GM12878 (cell line): ENCODE measurements at regions not wholly inside any gene's neighbourhood (a gene's known extent, or its start where the extent isn't known, plus 50 kb on each side); places are given as distances from the start of the nearest gene placed in this dataset.

ENCODE experiments used
- ATAC-seq: fragments of 200-7000 bp; cut with Tn5 transposase; 3 replicates; pipeline ENCODE4 v1.9.1; 2020; ENCODE audit warnings: mild to moderate bottlenecking, moderate library complexity
- BruUV-seq: library from RNA; stranded (reverse); fragments of 400-500 nt; replicated peaks from 2 replicates; lab custom pipeline; 2021; lab: Mats Ljungman, UMichigan
- CTCF ChIA-PET: fragments of 300-600 bp; sonication (Branson Sonifier 250); formaldehyde crosslinking; extraction: SDS; loops from one replicate; lab custom pipeline; 2021; ENCODE audit warnings: inconsistent platforms; lab: Yijun Ruan, JAX
- POLR2A ChIA-PET: fragments of 350-600 bp; formaldehyde crosslinking; extraction: SDS; loops from one replicate; lab custom pipeline; 2021; ENCODE audit warnings: inconsistent platforms; lab: Charles Lee
- RAD21 ChIA-PET: fragments of 300-600 bp; sonication (Branson Sonifier 250); formaldehyde crosslinking; loops from one replicate; lab custom pipeline; 2023; ENCODE audit warnings: antibody characterized with exemption; ENCODE audit not compliant: unreplicated experiment; lab: Charles Lee
- SMC1A ChIA-PET: fragments of 300-600 bp; sonication (Branson Sonifier 250); formaldehyde crosslinking; loops from one replicate; lab custom pipeline; 2023; ENCODE audit not compliant: unreplicated experiment, uncharacterized antibody; lab: Charles Lee
- DNase-seq: peaks from one replicate; pipeline ENCODE4 v3.0.0-alpha.2; 2011; ENCODE audit warnings: low read depth, low spot score
- FAIRE-seq: peaks from 3 replicates; lab custom pipeline; 2011; peaks lifted over from hg19 to GRCh38; lab: Jason Lieb, UNC
- H2AFZ ChIP-seq: 2 replicates; pipeline ENCODE4 v1.6.0; 2011; ENCODE audit warnings: low read depth, low read length, control low read depth; ENCODE audit not compliant: control insufficient read depth
- H3K27ac ChIP-seq: 2 replicates; pipeline ENCODE4 v1.5.1; 2011; ENCODE audit warnings: control low read depth; ENCODE audit not compliant: control insufficient read depth, insufficient read depth
- H3K27me3 ChIP-seq, 2 experiments: replicated peaks in 1 of 2; 2 replicates each; pipeline versions ENCODE4 v1.6.0 to v1.6.1; 2011; ENCODE audit warnings: low read length in 1 of 2; ENCODE audit not compliant: control insufficient read depth in 2 of 2, insufficient read depth in 2 of 2
- H3K36me3 ChIP-seq, 2 experiments: 2 replicates each; pipeline ENCODE4 v1.5.1; 2011; ENCODE audit warnings: low read length in 1 of 2; ENCODE audit not compliant: control insufficient read depth in 2 of 2, insufficient read depth in 2 of 2
- H3K4me1 ChIP-seq: 2 replicates; pipeline ENCODE4 v1.6.1; 2011; ENCODE audit warnings: mild to moderate bottlenecking, low read length, moderate library complexity, mixed read lengths; ENCODE audit not compliant: control insufficient read depth, insufficient read depth
- H3K4me2 ChIP-seq: 2 replicates; pipeline ENCODE4 v1.6.0; 2011; ENCODE audit warnings: control low read depth; ENCODE audit not compliant: control insufficient read depth, insufficient read depth
- H3K4me3 ChIP-seq: fragments of 200-600 bp; sonication (generic); 2 replicates; pipeline ENCODE4 v1.5.1; 2016
- H3K79me2 ChIP-seq: 2 replicates; pipeline ENCODE4 v1.6.0; 2011; ENCODE audit warnings: low read length; ENCODE audit not compliant: control insufficient read depth, insufficient read depth
- H3K9ac ChIP-seq: 2 replicates; pipeline ENCODE4 v1.8.0; 2011; ENCODE audit warnings: low read length, control low read depth, mixed read lengths; ENCODE audit not compliant: control insufficient read depth, insufficient read depth
- H3K9me3 ChIP-seq: replicated peaks from 3 replicates; pipeline ENCODE4 v1.5.1; 2011; ENCODE audit warnings: mild to moderate bottlenecking, low read length; ENCODE audit not compliant: control insufficient read depth, insufficient read depth
- H4K20me1 ChIP-seq: 2 replicates; pipeline ENCODE4 v1.6.0; 2011; ENCODE audit not compliant: control insufficient read depth, insufficient read depth
- ASH2L ChIP-seq: fragments of 300-600, 200-600 bp; sonication (generic); IDR thresholded peaks from 2 replicates; pipeline ENCODE4 v1.6.1; 2017; ENCODE audit warnings: low read depth, mild to moderate bottlenecking, borderline replicate concordance
- BRCA1 ChIP-seq: IDR thresholded peaks from 2 replicates; pipeline ENCODE4 v1.6.1; 2011; ENCODE audit warnings: low read depth, low read length, improper control_type of control experiment
- CBFB ChIP-seq: IDR thresholded peaks from 2 replicates; pipeline ENCODE4 v1.6.1; 2016; ENCODE audit warnings: antibody characterized with exemption, low read depth
- DPF2 ChIP-seq: fragments of 450-650 bp; IDR thresholded peaks from 2 replicates; pipeline ENCODE4 v1.6.1; 2017; ENCODE audit warnings: mild to moderate bottlenecking
- E2F4 ChIP-seq: IDR thresholded peaks from 2 replicates; pipeline ENCODE4 v1.6.1; 2012; ENCODE audit warnings: low read depth, low read length, improper control_type of control experiment
- EGR1 ChIP-seq, 2 experiments: IDR thresholded peaks; 1 replicate in 1 of 2; 2 replicates in 1 of 2; pipeline ENCODE4 v1.6.1; 2011 to 2012; ENCODE audit warnings: low read depth in 2 of 2, low read length in 2 of 2, borderline replicate concordance in 1 of 2, mild to moderate bottlenecking in 1 of 2, moderate library complexity in 1 of 2
- ESRRA ChIP-seq: IDR thresholded peaks from 2 replicates; pipeline ENCODE4 v1.6.1; 2012; ENCODE audit warnings: mild to moderate bottlenecking, low read length, improper control_type of control experiment
- FOS ChIP-seq: IDR thresholded peaks from 3 replicates; pipeline ENCODE4 v1.6.1; 2011; ENCODE audit warnings: borderline replicate concordance; ENCODE audit not compliant: insufficient read length; ENCODE audit errors: extremely low read depth
- IKZF1 ChIP-seq: fragments of 450-650 bp; conservative IDR thresholded peaks from 2 replicates; pipeline ENCODE4 v1.6.1; 2017; ENCODE audit warnings: antibody characterized with exemption, mild to moderate bottlenecking
- IKZF2 ChIP-seq, 2 experiments: fragments of 450-650 bp; IDR thresholded peaks; 2 replicates each; pipeline ENCODE4 v1.6.1; 2017; ENCODE audit warnings: mild to moderate bottlenecking in 2 of 2, moderate library complexity in 2 of 2
- LARP7 ChIP-seq: fragments of 450-650 bp; IDR thresholded peaks from 2 replicates; pipeline ENCODE4 v1.6.1; 2017; ENCODE audit warnings: mild to moderate bottlenecking
- RAD51 ChIP-seq: fragments of 450-650 bp; IDR thresholded peaks from 2 replicates; pipeline ENCODE4 v1.6.1; 2016; ENCODE audit warnings: moderate library complexity, mild to moderate bottlenecking, inconsistent platforms
- SMAD5 ChIP-seq: IDR thresholded peaks from 2 replicates; pipeline ENCODE4 v1.6.1; 2016; ENCODE audit warnings: antibody characterized with exemption, low read depth
- TAF1 ChIP-seq: IDR thresholded peaks from 2 replicates; pipeline ENCODE4 v1.6.1; 2011; ENCODE audit warnings: mild to moderate bottlenecking, low read depth, low read length, borderline replicate concordance
- TCF3 ChIP-seq: IDR thresholded peaks from 2 replicates; pipeline ENCODE4 v1.6.1; 2012; ENCODE audit warnings: low read depth, mild to moderate bottlenecking, low read length, borderline replicate concordance; ENCODE audit not compliant: insufficient read depth
- ZBED1 ChIP-seq: IDR thresholded peaks from 2 replicates; pipeline ENCODE4 v1.6.1; 2016; ENCODE audit warnings: borderline replicate concordance
- ZBTB4 ChIP-seq: fragments of 450-650 bp; formaldehyde crosslinking; IDR thresholded peaks from 2 replicates; pipeline ENCODE4 v1.4.0; 2022; ENCODE audit warnings: mild to moderate bottlenecking, moderate library complexity
- ZNF207 ChIP-seq: fragments of 450-650 bp; IDR thresholded peaks from 2 replicates; pipeline ENCODE4 v1.6.1; 2014; ENCODE audit warnings: antibody characterized with exemption, mild to moderate bottlenecking, borderline replicate concordance
- WGBS: methylation state at CpG from one replicate; pipeline ENCODE4 v1.1.6; 2016; ENCODE audit warnings: low lambda C conversion rate; ENCODE audit not compliant: insufficient replicate concordance, insufficient coverage; ENCODE audit errors: missing lambda C conversion rate; 5-methylcytosine and 5-hydroxymethylcytosine counted together
- in situ Hi-C: fragments of 300-500 bp; cut with MboI; formaldehyde crosslinking; loops from 9 replicates; pipeline ENCODE4 v1.14.3; 2018; ENCODE audit warnings: mixed read lengths
- intact Hi-C: fragments of 100-400 bp; cut with micrococcal nuclease; formaldehyde crosslinking; loops from one replicate; pipeline ENCODE4 v1.14.2; 2022; ENCODE audit not compliant: unreplicated experiment
- TF ChIP-seq, protein P1 (sequence below): IDR thresholded peaks from 2 replicates; pipeline ENCODE4 v1.6.1; 2011; ENCODE audit warnings: mild to moderate bottlenecking, low read depth, low read length, moderate library complexity; ENCODE audit not compliant: insufficient replicate concordance

DNA sequence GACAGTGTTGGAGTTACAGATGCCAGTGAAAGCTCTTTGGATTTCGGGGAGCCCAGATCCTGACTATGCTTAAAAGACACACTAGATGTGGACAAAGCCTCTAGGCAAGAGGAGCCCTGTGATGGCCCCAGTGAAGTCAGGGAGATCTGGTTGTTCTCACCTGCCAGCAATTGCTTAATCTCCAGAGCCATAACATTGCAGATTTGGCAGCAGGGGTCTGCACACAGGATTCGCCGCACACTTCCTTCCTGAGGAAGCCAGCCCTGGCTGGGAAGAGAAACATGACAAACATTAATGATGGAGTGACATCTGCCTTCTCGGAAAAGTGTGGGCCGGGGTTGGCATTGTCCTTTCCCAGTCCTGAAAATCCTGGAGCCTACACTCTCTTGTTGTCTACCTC lies 65.2 kb upstream of the PHF24 start:
- Histone ChIP-seq H3K9ac (no peak overlapping the region), H3K4me2 (no peak overlapping the region), H3K27me3 (peaks cover 0 to 10% of the 10 kb centered on the region in 2 experiments; a peak in 3 of 4 replicates), H3K27ac (no peak overlapping the region), H3K4me3 (no peak overlapping the region), H3K79me2 (no peaks in the 10 kb centered on the region), H3K9me3 (no peaks in the 10 kb centered on the region), H3K4me1 (no peaks in the 10 kb centered on the region), H2AFZ (no peak overlapping the region), H3K36me3 (no peaks in the 10 kb centered on the region), H4K20me1 (no peaks in the 10 kb centered on the region)
- ChIA-PET RAD21 (no interaction called here), CTCF (interaction anchor here (1.1 kb wide), 1 partner anchor 10 kb away, joined by 4 read pairs; no protein-coding TSS in a partner anchor), SMC1A (no interaction called here), POLR2A (no interaction called here)
- FAIRE-seq, result no peak
- no peak for ATAC-seq
- WGBS, result 0% methylated on average over 5 of the region's 5 CpGs
- DNase-seq, result no peak
- in situ Hi-C loops, result no loop called here
- TF ChIP-seq RAD51, result no peak
- TF ChIP-seq EGR1 (IDR thresholded peaks at IDR 0.05; ENCODE audit: borderline replicate concordance in 1 of 2, low read depth in 2 of 2, low read length in 2 of 2), result no peak
- TF ChIP-seq IKZF2 (IDR thresholded peaks at IDR 0.05), result no peak
- TF ChIP-seq IKZF1, result no peak
- TF ChIP-seq LARP7, result no peak
- TF ChIP-seq TAF1, result no peak
- TF ChIP-seq DPF2, result no peak
- TF ChIP-seq TCF3, result no peak
- no peak for TF ChIP-seq FOS
- no peak for TF ChIP-seq BRCA1
- no peak for TF ChIP-seq ZBED1
- no peak for TF ChIP-seq ASH2L
- TF ChIP-seq SMAD5, result no peak
- no peak for TF ChIP-seq CBFB
- no peak for TF ChIP-seq ZNF207
- no peak for TF ChIP-seq E2F4
- TF ChIP-seq ZBTB4 (CRISPR knock-in tag), result no peak
- TF ChIP-seq ESRRA, result no peak
- TF ChIP-seq, protein P1, sequence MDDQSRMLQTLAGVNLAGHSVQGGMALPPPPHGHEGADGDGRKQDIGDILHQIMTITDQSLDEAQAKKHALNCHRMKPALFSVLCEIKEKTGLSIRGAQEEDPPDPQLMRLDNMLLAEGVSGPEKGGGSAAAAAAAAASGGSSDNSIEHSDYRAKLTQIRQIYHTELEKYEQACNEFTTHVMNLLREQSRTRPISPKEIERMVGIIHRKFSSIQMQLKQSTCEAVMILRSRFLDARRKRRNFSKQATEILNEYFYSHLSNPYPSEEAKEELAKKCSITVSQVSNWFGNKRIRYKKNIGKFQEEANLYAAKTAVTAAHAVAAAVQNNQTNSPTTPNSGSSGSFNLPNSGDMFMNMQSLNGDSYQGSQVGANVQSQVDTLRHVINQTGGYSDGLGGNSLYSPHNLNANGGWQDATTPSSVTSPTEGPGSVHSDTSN, result no peak
- BruUV-seq, result no TSS peak
- intact Hi-C loops, result no loop called here
